Muscle of back (tissue), 3 donors: ENCODE measurements at regions not wholly inside any gene's neighbourhood (a gene's known extent, or its start where the extent isn't known, plus 50 kb on each side); places are given as distances from the start of the nearest gene placed in this dataset.

Source experiments
- DNase-seq, 3 donors: peaks; one replicate each; pipeline versions ENCODE4 v3.0.0 to v3.0.0-alpha.2; 2013

DNA sequence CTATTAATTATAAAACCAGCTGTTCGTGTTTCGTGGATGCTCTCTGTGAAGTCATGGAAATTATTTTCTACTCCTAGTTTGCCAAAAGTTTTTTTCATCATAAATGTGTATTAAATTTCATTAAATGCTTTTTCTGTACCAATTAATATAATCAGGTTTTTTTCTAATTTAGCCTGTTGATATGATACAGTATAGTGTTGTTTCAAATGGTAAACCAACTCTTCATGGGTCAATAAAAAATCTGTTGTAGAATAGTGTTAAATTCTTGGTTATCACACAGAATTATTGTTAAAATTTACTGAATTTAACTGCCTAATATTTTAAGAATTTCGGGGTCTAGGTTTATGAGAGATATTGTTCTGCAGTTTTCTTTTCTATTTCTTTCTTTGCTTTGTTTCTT, 505.9 kb upstream of the MANEA start:
- DNase-seq = no peak

DNA sequence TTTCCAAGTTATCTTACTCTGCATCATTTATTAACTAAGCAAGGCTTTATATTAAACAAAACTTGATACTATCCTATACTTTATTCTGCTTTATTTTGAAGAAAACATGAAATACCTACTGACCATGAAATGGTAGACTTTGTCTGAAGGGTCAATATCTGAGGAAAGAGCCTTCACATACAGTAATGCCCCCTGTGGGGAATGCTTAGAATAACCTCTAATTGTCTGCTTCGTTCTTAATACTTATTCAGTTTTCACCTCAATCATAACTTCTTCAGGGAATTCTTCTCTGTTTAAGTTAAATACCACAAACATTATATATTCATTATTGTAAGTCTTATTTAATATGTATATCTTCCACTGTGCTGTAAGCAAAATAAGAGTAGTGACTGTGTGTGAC, 498.9 kb upstream of the MANEA start:
- DNase-seq = no peak

DNA sequence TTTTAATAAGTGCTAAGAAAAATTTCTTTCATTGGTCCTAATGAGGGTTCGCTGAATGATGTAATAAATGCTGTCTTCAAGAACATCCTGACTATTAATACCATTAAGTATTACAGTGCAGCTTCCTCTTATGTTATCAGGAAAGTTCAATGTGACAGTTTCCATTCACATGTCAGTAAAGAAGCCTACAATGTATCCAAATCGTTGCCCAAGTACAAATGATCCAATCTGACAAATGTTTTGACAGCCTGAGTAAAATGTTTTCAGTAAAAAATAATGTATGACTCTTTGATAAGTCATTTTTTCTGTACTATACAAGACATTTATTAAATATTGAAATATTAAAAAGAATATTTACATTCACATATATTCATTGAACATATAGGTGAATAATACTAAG, 496.1 kb upstream of the MANEA start:
- no peak for DNase-seq

DNA sequence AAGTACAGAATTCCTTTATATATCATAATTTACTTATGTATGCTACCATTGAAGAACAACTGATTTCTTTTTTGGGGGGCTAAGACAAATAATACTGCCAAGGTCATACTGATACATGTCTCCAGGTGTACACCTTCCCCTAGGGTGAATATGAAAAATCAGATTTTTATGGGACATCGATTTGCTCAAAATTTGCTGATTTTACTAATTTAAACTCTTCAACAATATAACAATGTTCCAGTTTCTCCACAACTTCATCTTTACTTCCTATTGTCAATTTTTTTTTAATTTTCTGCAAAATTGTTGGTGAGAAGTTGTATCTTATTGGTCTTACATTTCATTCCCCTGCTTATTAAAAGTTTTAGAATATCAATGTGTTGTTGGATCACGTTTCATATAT, 495.4 kb upstream of the MANEA start:
- DNase-seq = no peak

DNA sequence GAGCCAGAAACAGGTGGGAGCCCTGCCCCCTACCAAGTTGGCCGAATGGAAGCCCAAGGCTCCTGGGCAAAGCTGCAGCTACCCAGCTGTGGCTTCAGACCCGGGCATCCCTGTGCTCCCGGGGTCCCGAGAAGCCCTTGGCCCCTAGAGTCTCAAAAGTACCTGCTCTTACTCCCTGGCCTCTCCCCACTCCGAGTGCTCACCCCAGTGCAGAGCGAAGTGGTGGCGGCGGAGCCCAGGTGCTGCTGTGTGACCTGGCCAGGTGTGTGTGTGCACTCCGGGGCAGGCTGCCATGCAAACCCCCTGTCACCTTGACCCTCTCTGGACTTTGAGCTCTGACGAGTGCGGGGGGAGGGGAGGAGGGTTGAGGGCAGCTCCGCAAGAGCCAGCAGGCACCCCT, 493.8 kb upstream of the MANEA start:
- no peak for DNase-seq

DNA sequence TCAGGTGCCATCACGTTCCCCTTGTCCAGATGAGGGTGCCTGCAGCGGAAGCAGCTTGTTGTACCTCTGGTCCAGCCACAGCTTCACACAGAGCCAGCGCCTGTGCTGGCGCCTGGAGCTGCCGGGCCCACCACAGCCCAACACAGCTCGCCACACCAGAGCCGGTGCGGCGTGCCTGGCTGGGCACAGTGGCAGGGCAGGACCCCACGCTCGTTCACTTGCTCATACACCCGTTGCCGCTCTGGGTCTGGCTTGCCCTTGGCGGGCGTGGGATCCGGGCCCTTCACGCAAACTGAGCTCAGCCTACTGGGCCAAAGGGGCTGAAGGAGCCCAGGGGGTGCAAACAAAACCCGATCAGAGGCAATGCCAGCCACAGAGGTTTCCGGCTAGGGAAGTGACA, 492.5 kb upstream of the MANEA start:
- DNase-seq = no peak

DNA sequence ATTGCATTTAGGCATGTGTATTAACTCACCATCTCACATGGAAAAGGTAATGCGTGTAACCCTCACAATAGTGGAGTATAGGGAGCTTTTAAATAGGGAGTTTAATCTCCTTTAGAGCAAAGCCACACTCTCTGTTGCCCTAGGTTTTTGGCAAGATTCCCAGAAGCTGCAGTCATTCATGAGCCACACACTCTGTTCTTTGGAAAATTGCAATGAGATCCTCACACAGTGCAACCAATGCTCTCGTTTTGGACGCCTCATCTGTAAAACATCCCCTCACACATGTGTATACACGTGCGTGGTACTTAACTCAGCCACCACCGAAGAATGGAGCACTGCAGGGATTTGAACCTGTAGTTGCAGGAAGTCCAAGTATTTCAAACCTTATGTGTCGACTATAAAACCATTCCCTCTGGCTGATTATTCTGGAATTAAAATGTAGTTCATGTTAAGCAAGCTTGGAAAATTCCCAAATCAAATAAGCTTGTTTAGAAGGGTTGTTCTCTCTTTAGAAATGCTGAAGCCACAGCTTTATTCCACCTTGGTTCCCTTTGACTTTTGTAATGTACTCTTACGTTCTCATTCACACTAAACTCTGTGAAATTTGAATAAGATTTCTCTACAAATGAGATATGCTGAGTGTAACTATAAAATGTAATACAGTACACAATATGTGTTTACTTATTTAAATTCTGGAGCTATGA, 489.8 kb upstream of the MANEA start:
- DNase-seq = peak; percentile 46 to 82 (median 66)

DNA sequence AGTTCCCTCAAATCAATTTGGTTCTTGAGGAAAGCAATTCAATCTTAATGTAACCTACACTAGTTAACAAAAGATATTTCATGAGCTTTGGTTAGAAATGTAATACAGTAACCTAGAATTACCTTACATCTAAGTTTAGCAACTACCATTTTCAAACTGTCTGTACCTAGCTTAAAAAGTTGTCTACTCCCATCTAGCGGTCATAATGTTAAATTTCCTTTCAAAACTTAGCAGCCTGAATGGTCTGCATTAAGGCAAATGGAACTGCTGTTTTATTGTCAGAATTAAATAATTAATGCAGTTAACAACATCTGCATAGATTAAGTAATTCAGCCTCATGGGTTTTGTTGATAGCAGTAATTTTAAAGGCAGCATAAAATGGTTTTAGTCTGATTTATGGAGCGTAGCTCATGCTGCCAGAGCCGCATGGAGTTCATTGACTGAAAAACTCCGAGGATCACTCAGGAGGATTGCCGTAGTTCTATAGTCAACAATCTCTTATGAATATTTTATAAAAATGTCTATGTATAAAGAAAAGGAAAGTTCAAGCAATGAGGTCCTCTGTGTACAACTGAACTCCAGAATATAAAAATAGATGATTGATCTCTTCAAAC, 485.4 kb upstream of the MANEA start:
- peak; percentile 37 to 74 (median 48) for DNase-seq

DNA sequence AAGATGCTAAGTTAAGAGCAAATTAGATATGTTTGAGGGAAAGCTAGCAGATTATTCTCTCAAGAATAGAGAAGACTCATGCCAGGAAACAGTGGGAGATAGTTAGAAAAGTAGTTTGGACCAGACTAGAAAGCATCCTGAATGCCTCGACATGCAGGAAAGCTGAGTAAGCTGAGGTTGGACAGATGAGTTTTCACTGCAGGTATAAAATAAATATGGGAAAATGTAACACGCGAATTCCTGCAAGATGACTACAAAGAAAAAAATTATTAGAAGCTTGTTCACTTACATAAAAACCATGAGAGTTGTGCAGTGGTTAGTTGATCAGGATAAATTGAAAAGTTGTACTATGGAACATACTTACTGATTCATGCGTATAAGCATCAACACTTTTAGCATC, 484.2 kb upstream of the MANEA start:
- DNase-seq = no peak

DNA sequence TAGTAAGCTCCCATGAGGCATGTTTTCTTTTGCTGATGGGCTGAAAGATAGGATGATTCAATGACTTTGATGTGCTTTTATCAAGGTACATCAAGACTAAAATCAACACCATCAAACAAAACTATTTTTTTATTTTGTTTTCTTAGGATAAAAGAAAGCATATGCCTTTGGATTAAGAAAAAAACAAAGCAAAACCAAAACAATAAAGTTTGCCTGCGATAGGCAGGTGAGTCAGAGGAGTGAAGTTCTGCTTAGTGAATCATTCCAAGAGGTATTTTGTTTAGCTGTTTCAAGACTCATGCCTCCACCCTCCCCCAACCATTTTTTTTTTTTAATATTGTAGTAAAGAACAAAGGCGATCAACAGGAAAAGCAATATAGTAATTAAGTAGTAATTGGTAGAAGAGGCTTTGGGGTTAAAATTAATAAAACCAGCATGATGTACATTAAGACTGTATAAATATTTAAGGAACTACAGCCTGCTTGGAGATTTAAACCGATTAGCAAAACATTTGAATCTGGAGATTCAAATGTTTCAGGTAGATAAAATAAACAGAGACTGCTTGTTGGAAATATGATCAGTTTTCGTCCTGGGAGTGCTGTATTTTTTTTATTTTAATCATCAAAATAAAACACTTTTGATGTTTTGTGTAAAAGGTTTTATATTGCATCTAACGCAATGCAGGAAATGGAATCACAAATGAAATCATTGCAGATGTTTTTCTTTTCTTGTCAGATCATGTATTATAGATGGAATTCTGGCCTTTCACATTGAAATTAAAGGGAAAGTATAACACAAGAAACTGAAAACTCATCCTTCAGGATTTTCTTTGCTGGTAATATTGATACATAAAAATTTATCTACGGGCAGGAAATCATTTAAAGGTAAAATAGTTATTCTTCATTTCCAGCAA, 482.3 kb upstream of the MANEA start:
- peak in 1 of 3 donors; percentile 12 for DNase-seq

DNA sequence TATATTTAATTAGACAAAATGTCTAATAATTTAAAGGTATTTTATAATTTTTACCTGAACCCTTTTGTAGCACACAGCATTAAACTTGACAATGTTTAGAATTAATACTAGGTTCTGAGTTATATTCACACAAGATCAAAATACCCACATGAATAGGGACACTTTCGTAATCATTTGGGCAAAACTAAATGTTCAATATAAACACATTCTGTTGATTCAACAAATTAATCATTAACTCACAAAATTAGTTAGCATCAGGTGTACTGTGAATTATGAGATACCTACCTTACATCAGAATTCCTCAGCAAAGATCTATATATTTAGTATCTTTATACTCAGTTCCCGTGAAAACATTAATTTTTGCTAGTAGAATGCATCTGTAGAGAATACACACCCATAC, 481.5 kb upstream of the MANEA start:
- no peak for DNase-seq

DNA sequence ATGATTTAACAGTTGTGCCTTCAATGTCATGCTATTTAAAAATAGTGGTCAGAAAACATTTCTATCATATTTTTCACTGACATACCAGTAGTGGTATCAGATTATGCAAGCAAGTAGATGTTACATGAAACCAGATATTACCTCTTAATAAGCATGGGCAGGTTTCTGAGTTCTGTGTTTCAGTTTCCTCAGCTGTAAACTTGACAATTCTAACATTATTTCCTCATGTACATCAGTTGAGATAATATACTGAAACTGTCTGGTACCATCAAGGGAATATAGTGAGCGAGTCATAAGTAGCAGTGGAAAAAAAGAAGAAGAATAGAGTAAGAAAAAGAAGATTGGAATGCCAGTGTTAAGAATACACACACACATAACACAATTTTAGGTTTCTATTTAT, 477.9 kb upstream of the MANEA start:
- DNase-seq = no peak

DNA sequence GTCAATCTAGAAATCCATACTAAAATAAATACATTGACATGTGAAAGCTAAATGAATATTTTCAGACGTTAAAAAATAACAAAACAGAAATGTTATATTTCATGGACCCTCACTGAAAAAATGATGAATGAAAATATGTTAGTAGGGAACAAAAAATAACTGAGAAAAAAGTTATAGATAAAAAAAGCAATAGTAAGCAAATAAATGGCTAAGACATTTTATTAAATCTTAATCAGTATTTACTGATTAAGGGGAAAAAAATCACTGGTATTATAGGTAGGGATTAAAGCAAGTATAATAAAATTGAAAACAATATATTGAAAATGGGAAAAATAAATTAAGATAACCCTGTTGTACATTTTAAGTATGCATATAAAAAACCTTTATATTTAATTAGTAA, 468.1 kb upstream of the MANEA start:
- DNase-seq = no peak

DNA sequence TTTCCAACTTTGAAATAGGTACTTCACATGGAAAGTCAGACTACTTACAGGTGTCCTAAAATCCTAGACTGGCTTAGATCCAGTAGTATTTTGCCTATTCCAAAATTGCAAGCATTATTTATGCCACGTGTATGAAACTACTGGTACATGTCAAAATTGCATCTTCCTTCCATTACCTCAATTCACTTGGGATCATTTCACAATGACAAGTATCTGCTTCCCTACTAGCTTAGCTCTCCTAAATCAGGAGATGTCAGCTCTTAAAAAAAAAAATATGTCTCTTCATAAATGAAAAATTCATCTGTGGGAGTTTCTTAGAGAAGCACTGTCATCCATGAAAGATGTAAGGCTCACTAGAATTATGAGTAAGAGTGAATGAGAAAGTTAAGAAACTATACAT, 466.6 kb upstream of the MANEA start:
- DNase-seq = no peak

DNA sequence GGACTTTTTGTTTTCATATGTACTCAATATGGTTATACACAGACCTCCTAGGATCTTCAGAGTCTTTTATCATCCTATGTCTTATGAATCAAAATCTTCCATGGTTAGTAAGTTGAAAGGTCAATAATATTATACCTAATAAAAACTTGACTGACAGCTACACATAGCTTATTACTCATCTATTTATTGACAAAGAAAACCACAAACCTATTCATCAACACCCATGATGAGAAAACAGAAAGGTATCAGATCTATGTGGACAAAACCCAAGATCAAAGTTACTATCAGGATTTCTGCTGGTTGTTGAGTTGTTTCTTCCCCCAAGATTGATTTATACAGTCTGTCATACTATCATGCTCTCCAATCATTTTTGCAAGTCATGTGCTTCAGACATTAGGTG, 460.1 kb upstream of the MANEA start:
- no peak for DNase-seq

DNA sequence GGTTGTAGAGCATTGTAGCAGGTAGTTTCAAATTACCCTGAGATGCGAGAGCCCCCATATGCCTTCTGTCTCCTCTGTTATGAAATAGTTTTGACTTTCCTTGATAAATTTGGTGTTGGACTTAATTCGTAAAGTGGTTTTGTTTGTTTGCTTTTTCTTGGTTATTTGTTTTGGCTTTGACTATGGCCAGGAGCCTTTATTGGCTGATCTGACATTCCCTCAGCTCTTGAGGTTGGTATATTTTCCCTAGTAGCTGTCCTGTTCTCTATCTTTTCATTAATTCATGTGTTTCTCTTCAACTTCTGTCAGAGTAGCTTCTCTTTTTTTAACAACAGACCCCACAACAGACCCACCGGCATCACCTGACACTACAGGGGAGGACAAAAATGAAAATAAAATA, 457.4 kb upstream of the MANEA start:
- DNase-seq = no peak

DNA sequence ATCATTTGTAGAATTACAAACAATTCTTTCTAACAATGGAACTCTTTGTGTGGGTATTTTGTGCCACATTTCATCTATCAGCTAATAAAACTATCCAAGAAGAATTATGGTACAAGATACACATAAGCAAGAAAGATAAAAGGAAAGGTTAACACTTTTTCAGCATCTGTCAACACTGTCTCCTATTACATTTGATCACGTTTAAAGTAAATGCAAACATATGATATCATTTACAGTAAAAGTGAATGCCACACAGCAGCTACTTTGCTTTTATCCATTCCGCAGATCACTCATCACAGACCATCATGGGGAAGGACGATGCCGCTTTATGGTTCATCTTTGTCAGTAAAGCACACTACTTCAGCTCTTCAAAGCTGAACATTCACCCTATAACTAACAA, 456.4 kb upstream of the MANEA start:
- no peak for DNase-seq

DNA sequence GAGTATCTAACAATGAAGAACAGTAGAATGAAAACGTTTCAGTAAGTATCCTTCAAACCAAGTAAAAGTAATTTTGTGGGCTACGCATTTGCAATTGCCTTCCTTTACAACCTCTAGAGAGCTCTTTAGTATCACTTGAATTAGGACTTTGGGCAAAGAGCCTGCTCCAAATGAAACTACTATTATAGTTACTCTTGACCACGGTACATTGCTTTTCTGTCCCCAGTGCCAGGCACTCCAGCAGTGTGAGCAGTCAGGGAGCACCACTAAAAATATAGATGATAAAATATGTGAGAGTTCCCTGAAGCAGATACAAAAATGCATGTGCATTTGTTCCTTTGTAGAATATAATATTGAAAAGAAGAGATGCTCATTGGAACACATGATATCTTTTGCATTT, 450.1 kb upstream of the MANEA start:
- DNase-seq = no peak

DNA sequence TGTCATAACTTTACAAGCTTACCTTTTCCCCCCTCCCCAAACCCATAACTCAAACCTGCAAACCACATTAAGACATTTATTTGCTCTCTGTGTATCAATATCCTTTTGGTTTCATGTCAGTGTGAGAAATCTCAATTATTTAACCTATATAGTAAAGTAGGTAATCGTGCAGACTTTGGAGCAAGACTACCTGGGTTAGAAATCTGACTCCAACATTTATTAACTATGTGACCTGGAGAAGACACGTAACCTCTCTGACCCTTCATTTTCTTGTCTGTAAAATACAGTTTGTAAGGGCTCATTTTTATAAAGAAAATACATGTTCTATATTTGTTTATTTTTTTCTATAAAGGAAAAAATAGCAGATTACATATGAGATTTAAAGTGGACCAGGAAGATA, 448.9 kb upstream of the MANEA start:
- no peak for DNase-seq

DNA sequence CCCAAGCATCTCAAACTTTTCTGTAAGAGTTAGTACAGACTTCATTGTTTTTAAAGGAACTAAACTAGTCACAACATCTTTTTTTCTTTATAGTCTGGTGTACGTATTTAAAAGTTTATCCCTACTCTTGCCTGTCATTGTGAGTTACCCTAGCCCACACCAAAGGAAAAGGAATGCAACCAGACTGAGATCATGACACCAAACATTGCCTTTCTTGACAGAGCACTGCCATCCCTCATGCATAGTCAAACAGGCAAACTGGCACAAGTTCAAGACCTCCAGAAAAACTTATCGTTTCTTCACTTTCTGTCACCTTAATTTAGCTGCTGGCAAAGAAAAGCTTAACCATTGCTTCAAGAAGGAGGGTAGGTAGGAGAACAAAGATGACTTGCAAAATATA, 448.4 kb upstream of the MANEA start:
- DNase-seq = no peak

DNA sequence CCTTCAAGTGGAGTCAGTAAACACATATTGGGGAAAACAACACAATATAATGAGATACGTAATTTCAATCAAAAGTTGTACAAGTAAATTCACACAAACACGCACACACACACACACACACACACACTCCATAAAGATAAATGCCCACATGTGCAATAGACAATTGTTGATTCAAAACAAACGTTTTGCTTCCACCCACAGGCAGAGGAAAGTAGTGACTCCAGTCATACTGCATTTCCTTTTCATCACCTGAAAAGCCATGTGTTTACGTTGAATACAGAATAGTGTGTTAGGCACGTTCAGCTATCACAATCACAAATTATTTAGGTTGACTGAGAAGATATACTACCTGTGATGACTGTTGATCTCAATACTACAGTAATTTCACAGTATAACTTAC, 443.8 kb upstream of the MANEA start:
- no peak for DNase-seq

DNA sequence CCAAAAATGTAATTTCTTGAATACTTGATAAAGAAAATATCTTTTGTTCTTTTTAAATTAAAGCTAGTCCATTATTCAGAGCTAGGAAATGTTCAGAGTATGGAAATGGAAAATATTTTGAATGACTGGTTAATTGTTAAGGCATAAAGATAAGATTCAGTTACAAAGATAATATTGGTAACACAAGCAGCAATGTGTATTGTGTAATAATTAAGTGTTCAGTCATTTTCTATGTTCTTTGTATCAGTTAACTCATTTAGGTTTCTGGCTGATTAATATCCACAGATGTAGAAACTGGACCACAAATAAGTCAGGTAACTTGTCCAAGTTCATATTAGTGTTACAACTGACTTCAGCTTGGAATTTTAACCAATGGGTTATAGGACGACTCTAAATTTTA, 442.2 kb upstream of the MANEA start:
- DNase-seq = no peak

DNA sequence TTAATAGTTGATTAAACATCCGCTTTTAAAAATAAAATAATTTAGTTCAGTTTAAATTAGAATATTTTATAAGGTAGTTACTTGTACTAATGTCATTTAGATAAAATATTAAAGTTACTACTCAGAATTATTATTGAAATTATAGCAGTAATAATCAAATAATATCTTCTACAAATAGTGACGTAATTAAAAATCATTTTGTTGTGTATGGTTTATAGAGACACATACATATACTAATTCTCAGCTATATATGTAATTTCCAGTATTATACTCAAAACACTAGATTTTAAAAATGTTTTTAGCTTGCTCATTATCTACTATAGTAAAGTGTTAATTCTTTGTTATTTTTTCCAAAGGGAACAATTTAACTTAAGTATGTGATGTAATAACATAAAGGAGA, 435.2 kb upstream of the MANEA start:
- no peak for DNase-seq
